Mucosa of descending colon (tissue), 3 donors: ENCODE measurements at regions not wholly inside any gene's neighbourhood (a gene's known extent, or its start where the extent isn't known, plus 50 kb on each side); places are given as distances from the start of the nearest gene placed in this dataset.

Experiments used
- ATAC-seq: fragments of 200-7000 bp; cut with Tn5 transposase; one replicate; pipeline ENCODE4 v1.9.1; 2020; ENCODE audit warnings: mild to moderate bottlenecking, moderate library complexity
- DNase-seq, 3 donors: peaks; one replicate each; pipeline ENCODE4 v3.0.0-alpha.2; 2020
- H3K36me3 ChIP-seq: fragments of 200-600 bp; one replicate; pipeline ENCODE4 v1.8.0; 2021; ENCODE audit warnings: low read depth, mild to moderate bottlenecking
- H3K4me1 ChIP-seq: fragments of 200-600 bp; one replicate; pipeline ENCODE4 v1.8.0; 2021; ENCODE audit warnings: low read depth, mild to moderate bottlenecking
- H3K4me3 ChIP-seq: fragments of 200-600 bp; one replicate; pipeline ENCODE4 v1.8.0; 2021; ENCODE audit warnings: mild to moderate bottlenecking
- H3K9me3 ChIP-seq: fragments of 200-600 bp; one replicate; pipeline ENCODE4 v1.8.0; 2021; ENCODE audit warnings: mild to moderate bottlenecking
- intact Hi-C, 2 donors: fragments of 100-400 bp; cut with DNase I in 1 of 2; cut with micrococcal nuclease in 1 of 2; formaldehyde crosslinking; loops; one replicate each; pipeline versions ENCODE4 v1.11.0 to v1.11.1; 2022; cut with DNase I, micrococcal nuclease
- TF ChIP-seq, protein P1 (sequence below): fragments of 200-600 bp; IDR thresholded peaks from one replicate; pipeline ENCODE4 v1.8.0; 2022; ENCODE audit warnings: antibody characterized with exemption, mild to moderate bottlenecking
- donor health status: DM: no; HTN: no; CAD: no; lungs with moderate emphysema.
- donor health status: DM: no; HTN: no; CAD: no.
- donor health status: DM: no; HTN: yes; CAD: no.

DNA sequence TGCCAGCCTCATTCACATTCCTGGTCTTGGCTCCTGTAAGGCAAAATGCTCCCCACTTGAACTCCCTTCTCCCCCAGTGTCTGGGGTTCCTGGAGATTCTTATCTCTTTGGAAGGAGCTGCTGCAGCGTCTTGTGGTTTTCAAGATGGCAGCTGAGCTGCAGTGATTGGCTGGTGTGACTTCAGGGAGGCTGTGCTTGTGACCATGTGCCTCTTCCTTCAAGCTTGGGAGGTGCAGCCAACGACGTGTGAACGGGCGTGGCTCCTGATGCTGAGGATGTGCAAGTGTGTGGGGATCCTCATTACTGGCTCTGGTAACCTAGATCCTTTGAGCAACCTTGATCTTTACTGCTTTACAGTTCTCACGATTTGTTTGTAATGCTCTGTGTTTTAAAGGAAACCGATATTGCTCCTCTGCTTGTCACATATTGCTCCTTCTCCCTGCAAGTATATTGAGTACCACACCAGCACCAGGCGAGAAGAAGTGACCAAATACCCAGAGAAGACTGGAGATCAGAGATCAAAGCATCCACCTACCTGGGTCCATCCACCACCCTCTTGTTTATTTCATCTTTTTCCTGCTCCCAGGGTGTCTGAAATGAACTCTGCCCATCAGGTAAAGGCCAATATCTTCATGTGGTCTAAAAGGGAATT lies 208.5 kb downstream of the FGF9 start:
- Histone ChIP-seq H3K4me3 (no peak overlapping the region), H3K4me1 (no peaks in the 10 kb centered on the region), H3K9me3 (no peaks in the 10 kb centered on the region), H3K36me3 (no peaks in the 10 kb centered on the region)
- no peak for ATAC-seq
- TF ChIP-seq, protein P1, sequence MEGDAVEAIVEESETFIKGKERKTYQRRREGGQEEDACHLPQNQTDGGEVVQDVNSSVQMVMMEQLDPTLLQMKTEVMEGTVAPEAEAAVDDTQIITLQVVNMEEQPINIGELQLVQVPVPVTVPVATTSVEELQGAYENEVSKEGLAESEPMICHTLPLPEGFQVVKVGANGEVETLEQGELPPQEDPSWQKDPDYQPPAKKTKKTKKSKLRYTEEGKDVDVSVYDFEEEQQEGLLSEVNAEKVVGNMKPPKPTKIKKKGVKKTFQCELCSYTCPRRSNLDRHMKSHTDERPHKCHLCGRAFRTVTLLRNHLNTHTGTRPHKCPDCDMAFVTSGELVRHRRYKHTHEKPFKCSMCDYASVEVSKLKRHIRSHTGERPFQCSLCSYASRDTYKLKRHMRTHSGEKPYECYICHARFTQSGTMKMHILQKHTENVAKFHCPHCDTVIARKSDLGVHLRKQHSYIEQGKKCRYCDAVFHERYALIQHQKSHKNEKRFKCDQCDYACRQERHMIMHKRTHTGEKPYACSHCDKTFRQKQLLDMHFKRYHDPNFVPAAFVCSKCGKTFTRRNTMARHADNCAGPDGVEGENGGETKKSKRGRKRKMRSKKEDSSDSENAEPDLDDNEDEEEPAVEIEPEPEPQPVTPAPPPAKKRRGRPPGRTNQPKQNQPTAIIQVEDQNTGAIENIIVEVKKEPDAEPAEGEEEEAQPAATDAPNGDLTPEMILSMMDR: no peak
- intact Hi-C loops: no loop called here
- no peak for DNase-seq

DNA sequence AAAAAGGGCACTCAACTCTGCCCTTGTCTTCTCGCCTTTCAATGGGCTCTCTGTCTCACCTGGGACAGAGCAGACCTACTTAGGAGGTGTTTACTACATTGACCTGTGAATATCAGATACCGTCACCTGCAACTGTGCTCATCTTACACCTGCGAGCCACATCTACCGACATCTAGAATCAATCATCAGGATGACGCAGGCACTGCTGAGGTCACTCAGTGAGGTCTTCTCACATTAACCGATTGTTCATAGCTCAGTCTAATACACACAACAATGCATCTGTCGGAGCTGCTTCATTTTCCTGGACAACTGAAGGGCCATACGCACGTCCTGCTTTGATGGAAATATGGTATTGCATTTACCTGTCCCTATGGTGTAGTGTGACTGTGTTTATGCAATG lies 211.9 kb downstream of the FGF9 start:
- Histone ChIP-seq H3K4me1 (no peaks in the 10 kb centered on the region), H3K9me3 (no peaks in the 10 kb centered on the region), H3K4me3 (no peak overlapping the region), H3K36me3 (no peaks in the 10 kb centered on the region)
- intact Hi-C loops: no loop called here
- TF ChIP-seq, protein P1: no peak
- DNase-seq: no peak
- ATAC-seq: no peak

DNA sequence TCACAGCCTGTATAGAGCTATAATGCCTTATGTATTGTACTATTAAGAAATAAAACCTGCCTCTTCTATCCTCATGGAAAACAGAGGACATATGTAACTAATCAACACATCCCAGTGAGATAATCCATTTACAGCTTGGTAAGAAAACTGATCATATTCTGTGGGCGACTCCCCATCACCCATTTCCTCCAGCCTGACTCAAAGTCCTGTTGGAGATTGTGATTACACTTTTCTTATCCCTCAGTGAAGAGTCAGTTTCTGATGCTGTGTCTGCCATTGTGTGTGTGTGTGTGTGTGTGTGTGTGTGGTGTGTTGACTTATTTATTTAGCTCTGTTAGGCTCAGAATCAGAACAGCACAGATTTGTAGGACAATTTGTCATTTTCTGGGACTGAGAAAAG lies 212.8 kb downstream of the FGF9 start:
- intact Hi-C loops: no loop called here
- ATAC-seq: peak; percentile 40
- DNase-seq: no peak

DNA sequence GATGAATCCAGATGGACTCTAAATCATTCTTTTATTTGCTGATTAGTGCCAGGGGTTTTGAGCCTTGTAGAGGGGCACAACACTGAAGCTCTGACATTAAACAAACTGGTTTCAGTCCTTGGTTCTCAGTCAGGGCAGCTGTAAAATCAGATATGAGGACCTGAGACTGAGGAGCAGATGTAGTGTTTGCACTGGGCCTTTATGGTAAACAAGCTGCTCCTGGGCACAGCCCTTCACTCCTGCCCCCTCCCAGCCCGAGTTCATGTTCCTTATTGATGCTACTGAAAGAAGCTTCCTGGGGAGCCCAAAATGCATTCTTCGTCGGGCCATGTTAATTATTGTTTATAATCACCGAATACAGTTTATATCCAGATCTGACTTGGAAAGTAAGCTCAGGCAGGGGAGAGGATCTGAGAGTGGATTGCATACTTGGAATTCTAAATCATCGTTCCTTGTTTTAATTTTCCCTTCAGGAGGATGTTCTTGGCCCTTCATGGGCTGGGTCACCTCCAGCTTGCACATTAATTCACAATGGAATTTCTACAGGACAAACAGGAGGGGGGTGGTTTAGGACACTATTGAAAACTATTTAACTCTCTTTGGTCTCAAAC lies 213.5 kb downstream of the FGF9 start:
- TF ChIP-seq, protein P1: no peak
- ATAC-seq (peak; percentile 83), DNase-seq (no peak)
- H3K4me1 ChIP-seq: no peaks in the 10 kb centered on the region
- intact Hi-C loops: no loop called here
- H3K9me3 ChIP-seq: no peaks in the 10 kb centered on the region
- H3K4me3 ChIP-seq: no peak overlapping the region
- H3K36me3 ChIP-seq: no peaks in the 10 kb centered on the region

More for the DNA sequence above, 212.8 kb downstream of the FGF9 start:
- no peaks in the 10 kb centered on the region for H3K4me1 ChIP-seq
- no peaks in the 10 kb centered on the region for H3K36me3 ChIP-seq
- H3K4me3 ChIP-seq: no peak overlapping the region
- TF ChIP-seq, protein P1: no peak
- no peaks in the 10 kb centered on the region for H3K9me3 ChIP-seq

DNA sequence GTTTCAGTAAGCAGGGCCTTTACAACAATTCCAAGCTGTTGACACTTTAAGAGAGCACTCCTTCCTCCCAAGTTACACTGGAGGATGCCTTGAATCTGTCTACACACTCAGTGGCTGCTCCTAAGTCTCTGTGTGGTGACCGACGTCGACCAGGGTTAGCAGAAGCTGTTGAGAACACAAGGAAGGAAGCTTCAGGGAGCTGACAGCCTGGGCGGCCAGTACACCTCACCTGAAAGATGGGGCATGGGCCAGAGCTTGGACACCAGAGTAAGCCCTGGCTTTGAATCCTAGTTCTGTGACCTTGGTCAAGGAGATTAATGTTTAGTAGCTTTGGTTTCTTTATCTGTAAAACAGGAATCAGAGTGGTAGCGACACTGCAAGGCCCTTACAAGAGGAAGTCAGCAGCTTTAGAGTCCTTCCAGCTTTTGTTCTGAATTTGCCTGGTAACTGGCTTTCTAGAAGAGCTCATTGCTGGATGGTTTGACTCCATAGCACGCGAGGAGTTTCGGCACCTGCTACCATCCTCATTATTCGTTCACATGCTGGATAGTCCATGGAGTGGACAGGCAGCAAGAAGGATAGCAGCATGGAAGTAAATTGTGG lies 214.2 kb downstream of the FGF9 start:
- H3K4me3 ChIP-seq: no peak overlapping the region
- intact Hi-C loops: no loop called here
- H3K4me1 ChIP-seq: no peaks in the 10 kb centered on the region
- ATAC-seq: no peak
- H3K36me3 ChIP-seq: no peaks in the 10 kb centered on the region
- no peaks in the 10 kb centered on the region for H3K9me3 ChIP-seq
- TF ChIP-seq, protein P1: no peak
- no peak for DNase-seq
